ENCODE measurements at regions not wholly inside any gene's neighbourhood (a gene's known extent, or its start where the extent isn't known, plus 50 kb on each side); places are given as distances from the start of the nearest gene placed in this dataset.

- no peak for DNase-seq
Observed at GRCh38 chr22:49306632-49307480, 520.8 kb downstream of the BRD1 start.

GRCh38 chr22:49305966-49306631 lies 521.6 kb downstream of the BRD1 start:
- no peak for DNase-seq

- DNase-seq = peak; percentile 79
Observed at GRCh38 chr22:49305214-49305965, 522.3 kb downstream of the BRD1 start.

GRCh38 chr22:49303781-49304461 lies 523.8 kb downstream of the BRD1 start:
- DNase-seq = no peak

GRCh38 chr22:49303061-49303735 lies 524.5 kb downstream of the BRD1 start:
- DNase-seq = no peak

DNA sequence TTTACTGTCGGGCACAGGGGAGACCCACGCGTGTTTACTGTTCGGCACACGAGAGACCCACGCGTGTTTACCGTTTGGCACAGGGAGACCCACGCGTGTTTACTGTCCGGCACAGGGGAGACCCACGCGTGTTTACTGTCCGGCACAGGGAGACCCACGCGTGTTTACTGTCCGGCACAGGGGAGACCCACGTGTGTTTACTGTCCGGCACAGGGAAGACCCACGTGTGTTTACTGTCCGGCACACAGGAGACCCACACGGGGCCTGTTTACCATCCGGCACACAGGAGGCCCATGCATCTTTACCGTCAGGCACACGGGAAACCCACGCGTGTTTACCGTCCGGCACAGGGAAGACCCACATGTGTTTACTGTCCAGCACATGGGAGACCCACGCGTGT lies 525.1 kb downstream of the BRD1 start:
- DNase-seq = no peak

GRCh38 chr22:49302150-49302460 lies 525.6 kb downstream of the BRD1 start:
- no peak for DNase-seq

DNA sequence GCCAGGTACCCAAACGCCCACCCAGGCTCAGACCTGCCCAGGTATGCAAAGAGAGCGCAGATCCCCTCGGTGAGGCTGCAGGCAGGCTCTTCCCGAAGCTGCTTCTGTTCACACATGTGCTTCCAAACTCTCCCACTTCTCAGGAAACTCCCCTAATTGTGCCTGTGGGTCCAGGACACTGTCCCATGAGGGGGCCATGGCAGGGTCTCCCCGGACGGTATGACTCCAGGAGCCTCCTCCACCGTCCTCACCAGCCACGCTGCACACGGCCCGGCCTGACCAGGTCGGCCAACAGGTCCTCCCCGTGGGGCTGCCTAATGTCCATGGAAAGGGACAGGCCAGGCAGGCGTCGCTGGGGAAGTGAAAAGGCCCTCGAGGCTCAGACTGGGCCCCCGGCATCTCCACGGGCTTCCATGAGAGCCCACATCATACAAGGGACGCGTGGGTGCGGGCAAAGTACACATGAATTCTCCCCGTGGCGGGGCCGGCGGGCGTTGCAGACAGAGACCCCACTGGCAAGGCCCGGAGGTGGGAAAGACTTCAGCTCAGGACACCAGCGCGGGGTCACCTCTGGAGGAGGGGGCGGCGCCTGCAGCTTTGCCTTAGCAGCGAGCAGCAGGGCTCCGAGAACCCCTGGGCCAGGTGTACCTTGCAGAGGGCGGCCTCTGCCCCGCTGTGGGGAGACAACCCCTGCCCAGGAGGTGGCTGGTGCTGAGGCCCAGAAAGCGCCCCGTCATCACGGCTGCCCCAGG lies 526.1 kb downstream of the BRD1 start:
- no peak for DNase-seq

- DNase-seq = no peak
Observed at GRCh38 chr22:49300951-49301397, 526.7 kb downstream of the BRD1 start.

GRCh38 chr22:49300241-49300640 lies 527.4 kb downstream of the BRD1 start:
- DNase-seq = no peak

GRCh38 chr22:49299821-49300231 lies 527.8 kb downstream of the BRD1 start:
- no peak for DNase-seq

GRCh38 chr22:49298834-49299750 lies 528.6 kb downstream of the BRD1 start:
- DNase-seq = no peak

DNA sequence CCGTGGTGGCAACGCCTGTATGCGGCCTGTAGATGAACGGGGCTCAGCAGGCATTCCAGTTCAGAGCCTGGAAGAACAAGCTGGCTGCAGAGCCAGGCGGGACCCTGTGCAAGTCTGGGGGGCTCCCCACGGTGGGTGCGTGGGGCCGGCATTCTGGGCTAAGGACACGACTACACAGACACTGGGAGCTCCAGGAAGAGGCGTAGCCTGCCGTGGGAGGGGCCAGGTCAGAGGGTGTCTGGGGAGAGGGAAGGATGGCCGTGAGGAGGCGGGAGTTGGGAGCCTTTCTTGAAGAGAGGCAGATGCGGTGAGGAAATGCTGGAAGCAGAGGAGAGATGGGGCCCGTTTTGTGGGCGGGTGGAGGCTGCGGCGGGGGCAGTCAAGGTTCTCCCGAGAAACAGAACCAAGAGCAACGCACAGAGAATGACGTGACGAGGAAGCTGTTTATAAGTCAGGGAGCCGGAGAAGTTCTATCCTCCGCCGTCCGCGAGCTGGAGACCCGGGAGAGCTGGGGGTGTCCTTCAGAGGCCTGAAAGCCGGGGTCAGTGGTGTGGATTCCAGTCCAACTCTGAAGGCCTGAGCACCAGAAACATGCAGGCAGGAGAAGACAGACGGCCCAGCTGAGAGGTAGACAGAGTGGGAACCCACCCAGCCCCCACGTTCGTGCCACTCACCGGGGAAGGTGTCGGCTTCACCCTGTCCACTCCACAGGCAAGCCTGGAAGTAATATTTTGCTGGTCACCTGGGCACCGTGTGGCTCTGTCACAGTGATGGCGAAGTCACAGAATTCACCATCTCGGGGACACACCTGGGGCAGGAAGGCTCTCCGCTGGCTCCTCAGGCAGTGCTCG lies 529.6 kb downstream of the BRD1 start:
- no peak for DNase-seq

GRCh38 chr22:49297286-49297870 lies 530.3 kb downstream of the BRD1 start:
- no peak for DNase-seq

DNA sequence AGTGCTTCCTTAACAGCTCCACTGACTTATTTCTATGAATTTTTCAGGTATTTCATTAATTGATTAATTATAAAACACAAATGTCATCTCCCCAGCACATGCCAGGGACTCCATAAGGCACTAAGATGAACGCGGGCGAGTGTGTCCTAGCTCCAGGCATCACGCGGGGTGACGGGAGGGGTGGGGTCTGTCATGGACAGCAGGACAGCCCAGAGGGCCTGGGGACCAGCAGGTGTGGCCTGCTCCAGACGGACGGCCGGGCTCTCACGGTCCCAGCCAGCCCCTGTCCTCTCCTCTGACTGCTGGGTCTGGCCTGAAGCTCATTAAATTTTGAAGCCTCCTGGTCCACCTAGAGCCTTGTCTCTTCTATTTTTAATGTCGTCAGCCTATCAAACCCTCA lies 531.1 kb downstream of the BRD1 start:
- DNase-seq = no peak

GRCh38 chr22:49295851-49296560 lies 531.7 kb downstream of the BRD1 start:
- no peak for DNase-seq

DNA sequence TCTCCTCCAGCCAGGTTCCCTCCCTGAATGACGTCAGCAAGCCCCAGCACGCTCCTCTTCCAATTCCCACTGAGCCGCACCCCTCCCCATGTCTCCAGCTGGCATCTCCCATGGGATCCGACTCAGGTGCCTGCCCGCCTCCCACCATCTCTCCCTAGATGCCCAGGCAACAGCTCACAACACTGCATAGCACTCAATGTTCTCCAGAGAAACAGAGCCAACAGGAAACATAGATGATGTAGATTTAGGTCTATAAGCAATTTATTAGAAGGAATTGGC lies 532.3 kb downstream of the BRD1 start:
- DNase-seq = no peak

- no peak for DNase-seq
Observed at GRCh38 chr22:49294656-49295464, 532.8 kb downstream of the BRD1 start.
